HG03039 (cell line): ENCODE measurements at regions not wholly inside any gene's neighbourhood (a gene's known extent, or its start where the extent isn't known, plus 50 kb on each side); places are given as distances from the start of the nearest gene placed in this dataset.

Experiments used
- ATAC-seq: cut with Tn5 transposase; IDR thresholded peaks from one replicate; pipeline ENCODE4 v1.9.1; 2021; ENCODE audit warnings: mild to moderate bottlenecking, moderate library complexity; ENCODE audit not compliant: unreplicated experiment

GRCh38 chr7:10799475-10799874, 174.2 kb upstream of the PHF14 start:
- ATAC-seq: no peak

- ATAC-seq: no peak
These were observed 171.7 kb upstream of the PHF14 start for GRCh38 chr7:10802011-10802410.

GRCh38 chr7:10802526-10802925, 171.1 kb upstream of the PHF14 start:
- ATAC-seq: no peak

GRCh38 chr7:10803720-10804119, 170.0 kb upstream of the PHF14 start:
- ATAC-seq: no peak

GRCh38 chr7:10804770-10805169, 168.9 kb upstream of the PHF14 start:
- ATAC-seq: no peak

- ATAC-seq: no peak
These were observed 158.1 kb upstream of the PHF14 start for GRCh38 chr7:10815546-10815945.

- ATAC-seq: no peak
These were observed 152.5 kb upstream of the PHF14 start for GRCh38 chr7:10821156-10821555.

- no peak for ATAC-seq
These were observed 149.5 kb upstream of the PHF14 start for GRCh38 chr7:10824154-10824553.

- ATAC-seq: no peak
These were observed 135.4 kb upstream of the PHF14 start for GRCh38 chr7:10838228-10838627.

GRCh38 chr7:10845225-10845624, 128.4 kb upstream of the PHF14 start:
- ATAC-seq: no peak

- ATAC-seq: no peak
These were observed 118.1 kb upstream of the PHF14 start for GRCh38 chr7:10855583-10855982.

- no peak for ATAC-seq
These were observed 113.2 kb upstream of the PHF14 start for GRCh38 chr7:10860516-10860915.

- ATAC-seq: no peak
These were observed 110.2 kb upstream of the PHF14 start for GRCh38 chr7:10863476-10863875.

GRCh38 chr7:10874666-10875065, 99.0 kb upstream of the PHF14 start:
- ATAC-seq: no peak

- ATAC-seq: no peak
These were observed 98.6 kb upstream of the PHF14 start for GRCh38 chr7:10875080-10875479.

GRCh38 chr7:10888861-10889260, 84.8 kb upstream of the PHF14 start:
- ATAC-seq: no peak

GRCh38 chr7:10889266-10889898, 84.3 kb upstream of the PHF14 start:
- ATAC-seq: peak; percentile 96

GRCh38 chr7:10908600-10908999, 65.1 kb upstream of the PHF14 start:
- no peak for ATAC-seq

GRCh38 chr7:10910447-10910846, 63.2 kb upstream of the PHF14 start:
- ATAC-seq: no peak

- ATAC-seq: no peak
These were observed 61.6 kb upstream of the PHF14 start for GRCh38 chr7:10912077-10912476.

GRCh38 chr7:10913457-10913856, 60.2 kb upstream of the PHF14 start:
- no peak for ATAC-seq

GRCh38 chr7:10918093-10918590, 55.5 kb upstream of the PHF14 start:
- no peak for ATAC-seq

- no peak for ATAC-seq
These were observed 53.7 kb upstream of the PHF14 start for GRCh38 chr7:10919923-10920322.
